GM12892 (cell line): ENCODE measurements at regions not wholly inside any gene's neighbourhood (a gene's known extent, or its start where the extent isn't known, plus 50 kb on each side); places are given as distances from the start of the nearest gene placed in this dataset.

Experiments used
- DNase-seq: peaks from one replicate; pipeline ENCODE4 v3.0.0; 2011; ENCODE audit not compliant: insufficient read length
- FAIRE-seq: peaks from 2 replicates; lab custom pipeline; 2011; peaks lifted over from hg19 to GRCh38; lab: Jason Lieb, UNC
- POLR2A ChIP-seq: IDR thresholded peaks from 2 replicates; pipeline ENCODE4 v1.6.1; 2011; ENCODE audit warnings: low read depth, low read length, control low read depth
- POLR2AphosphoS5 ChIP-seq: IDR thresholded peaks from 2 replicates; pipeline ENCODE4 v1.6.1; 2011; ENCODE audit warnings: low read depth, low read length, control low read depth
- TAF1 ChIP-seq: IDR thresholded peaks from 2 replicates; pipeline ENCODE4 v1.6.1; 2011; ENCODE audit warnings: low read depth, mild to moderate bottlenecking, control low read depth, low read length, borderline replicate concordance

DNA sequence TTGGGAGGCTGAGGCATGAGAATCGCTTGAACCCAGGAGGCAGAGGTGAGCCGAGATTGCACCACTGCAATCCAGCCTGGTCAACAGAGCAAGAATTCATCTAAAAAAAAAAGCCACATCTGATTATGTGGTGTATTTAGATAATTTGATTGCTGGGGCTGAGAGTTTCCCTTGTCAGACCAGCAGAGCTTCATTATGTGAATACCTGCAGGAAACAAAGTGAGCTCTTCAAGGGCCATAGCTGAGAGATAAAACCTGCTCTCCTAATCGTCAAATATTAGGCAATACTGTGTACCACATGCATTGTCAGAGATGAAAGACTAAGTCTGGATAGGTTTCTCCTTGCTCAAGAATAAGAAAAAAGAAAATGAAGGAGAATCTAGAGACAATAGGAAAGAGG, 800.0 kb upstream of the IGFBP7 start:
- no peak for TF ChIP-seq POLR2AphosphoS5
- TF ChIP-seq POLR2A, result no peak
- no peak for TF ChIP-seq TAF1
- FAIRE-seq, result no peak

GRCh38 chr4:57905965-57906364, 795.8 kb upstream of the IGFBP7 start:
- DNase-seq (no peak), FAIRE-seq (no peak)
- TF ChIP-seq POLR2AphosphoS5, result no peak
- TF ChIP-seq TAF1, result no peak
- TF ChIP-seq POLR2A, result no peak

More for the DNA sequence above, 800.0 kb upstream of the IGFBP7 start:
- DNase-seq, result no peak

GRCh38 chr4:57877047-57877458, 766.9 kb upstream of the IGFBP7 start:
- FAIRE-seq, result no peak
- DNase-seq, result no peak
- TF ChIP-seq POLR2A (no peak), TAF1 (no peak), POLR2AphosphoS5 (no peak)

GRCh38 chr4:57875829-57876392, 765.7 kb upstream of the IGFBP7 start:
- FAIRE-seq (no peak), DNase-seq (no peak)
- no peak for TF ChIP-seq POLR2AphosphoS5
- no peak for TF ChIP-seq TAF1
- TF ChIP-seq POLR2A, result no peak

DNA sequence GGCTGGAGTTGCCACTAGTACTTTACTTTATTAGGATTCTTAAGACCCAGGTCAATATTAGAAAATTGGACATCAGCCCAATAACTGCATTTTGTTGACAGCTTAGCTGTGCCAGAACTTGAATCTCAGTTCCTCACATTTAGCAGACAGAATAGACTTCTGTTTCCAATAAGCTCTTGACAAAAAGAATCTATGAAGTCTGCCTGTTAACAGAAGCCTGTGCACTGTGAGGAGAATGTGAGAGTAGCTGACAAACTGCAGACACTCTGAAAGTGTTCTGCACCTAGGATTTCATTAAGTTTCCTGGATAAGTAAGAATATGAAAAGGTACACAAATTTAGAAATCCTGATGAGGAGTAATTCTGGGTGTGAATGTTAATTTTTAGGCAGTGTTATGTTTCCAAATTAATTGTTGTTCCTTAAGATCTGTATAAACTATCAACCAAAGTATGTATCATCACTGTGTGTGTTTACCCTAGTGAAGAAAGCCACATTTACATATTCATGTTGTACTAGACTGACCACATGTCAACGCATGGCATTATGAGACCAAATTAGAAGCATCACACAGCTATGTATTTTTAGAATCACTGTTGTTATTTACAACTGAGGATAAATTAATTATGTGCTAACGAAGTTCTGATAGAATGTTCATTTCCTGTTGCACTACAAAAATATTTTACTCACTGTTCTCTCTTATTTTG, 756.4 kb upstream of the IGFBP7 start:
- TF ChIP-seq TAF1 (no peak), POLR2A (no peak), POLR2AphosphoS5 (no peak)
- DNase-seq (no peak), FAIRE-seq (no peak)

GRCh38 chr4:57865264-57865663, 755.1 kb upstream of the IGFBP7 start:
- no peak for DNase-seq
- TF ChIP-seq POLR2AphosphoS5, result no peak
- no peak for TF ChIP-seq TAF1
- TF ChIP-seq POLR2A, result no peak
- no peak for FAIRE-seq

DNA sequence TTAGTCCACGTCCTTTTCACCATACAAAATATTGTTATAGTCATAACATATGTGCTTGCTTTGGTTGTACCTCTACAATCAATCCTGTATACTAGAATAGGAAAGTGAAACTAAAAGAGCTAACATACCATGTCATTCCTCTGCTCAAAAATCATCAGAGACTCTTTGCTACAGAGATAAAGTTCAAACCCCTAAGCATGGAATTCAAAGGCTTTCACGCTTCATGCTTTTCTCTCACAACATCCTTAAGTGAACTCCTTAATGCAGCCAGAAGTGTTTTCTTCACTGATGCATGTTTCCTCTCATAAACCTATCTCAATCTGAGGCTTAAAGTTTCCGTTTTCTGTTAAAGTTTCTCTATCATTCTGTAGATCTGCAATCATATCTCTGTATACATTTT, 744.6 kb upstream of the IGFBP7 start:
- TF ChIP-seq TAF1 (no peak), POLR2AphosphoS5 (no peak), POLR2A (no peak)
- DNase-seq, result no peak
- no peak for FAIRE-seq

DNA sequence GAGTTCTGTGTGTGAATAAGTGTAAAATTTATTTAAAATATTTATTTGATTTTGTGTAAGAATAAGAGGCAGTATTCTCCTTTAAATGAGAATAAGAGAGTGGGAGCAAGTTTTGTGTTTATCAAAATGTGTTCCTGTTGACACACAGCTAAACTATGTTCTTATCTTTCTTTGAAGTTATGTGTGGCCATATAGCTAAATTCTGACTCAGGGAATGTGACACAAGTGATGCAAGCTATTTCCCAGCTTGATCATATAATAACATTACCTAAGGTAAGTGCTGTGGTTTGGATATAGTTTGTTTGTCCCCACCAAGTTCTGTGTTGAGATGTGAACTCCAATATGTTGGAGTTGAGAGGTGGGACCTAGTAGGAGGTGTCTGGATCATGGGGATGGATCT, 740.0 kb upstream of the IGFBP7 start:
- DNase-seq, result no peak
- FAIRE-seq, result no peak
- no peak for TF ChIP-seq POLR2AphosphoS5
- TF ChIP-seq POLR2A, result no peak
- TF ChIP-seq TAF1, result no peak

DNA sequence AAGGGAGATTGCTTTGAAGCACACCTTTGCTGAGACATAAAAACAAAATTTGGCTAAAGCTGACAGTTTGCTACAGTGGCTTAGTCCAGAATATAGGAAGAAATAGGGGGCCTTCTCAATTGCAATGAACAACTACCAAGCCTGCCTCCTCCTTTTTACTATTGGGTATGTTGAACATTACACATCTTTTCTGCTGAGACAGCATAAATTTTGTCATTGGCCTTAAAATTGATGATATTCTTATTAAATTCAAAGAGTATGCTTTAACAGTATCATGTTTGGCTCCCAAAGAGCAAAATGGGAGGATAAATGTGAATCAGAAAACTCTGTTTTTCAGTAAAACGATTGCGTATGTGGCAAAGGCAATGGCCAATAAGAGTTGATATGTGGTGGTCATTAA, 721.9 kb upstream of the IGFBP7 start:
- TF ChIP-seq POLR2AphosphoS5, result no peak
- no peak for TF ChIP-seq TAF1
- TF ChIP-seq POLR2A, result no peak
- FAIRE-seq, result no peak
- no peak for DNase-seq

GRCh38 chr4:57789666-57790065, 679.5 kb upstream of the IGFBP7 start:
- FAIRE-seq (no peak), DNase-seq (no peak)
- TF ChIP-seq TAF1, result no peak
- no peak for TF ChIP-seq POLR2AphosphoS5
- no peak for TF ChIP-seq POLR2A

- FAIRE-seq (no peak), DNase-seq (no peak)
- no peak for TF ChIP-seq TAF1
- no peak for TF ChIP-seq POLR2AphosphoS5
- no peak for TF ChIP-seq POLR2A
Observed at GRCh38 chr4:57777876-57778275, 667.7 kb upstream of the IGFBP7 start.

DNA sequence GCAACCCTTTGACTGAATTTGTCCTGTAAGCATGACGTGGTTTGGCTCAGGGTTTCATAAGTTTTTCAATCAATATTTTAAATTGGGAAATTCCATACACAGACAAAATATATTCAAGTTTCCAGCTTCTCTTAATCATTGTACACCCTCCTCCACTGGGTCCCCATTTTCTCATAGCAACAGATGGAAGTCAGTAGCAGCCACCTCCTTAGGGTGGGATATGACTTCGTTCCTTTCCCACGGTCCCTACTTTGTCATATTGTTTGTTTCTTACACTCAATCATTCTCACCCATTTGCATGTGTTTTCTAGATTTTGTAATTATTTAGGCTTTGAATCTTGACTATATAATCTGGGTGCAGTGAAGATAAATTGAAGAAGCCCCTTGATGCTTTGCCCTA, 664.5 kb upstream of the IGFBP7 start:
- TF ChIP-seq POLR2AphosphoS5 (no peak), POLR2A (no peak), TAF1 (no peak)
- FAIRE-seq, result no peak
- DNase-seq, result no peak
